ENCODE measurements at regions not wholly inside any gene's neighbourhood (a gene's known extent, or its start where the extent isn't known, plus 50 kb on each side); places are given as distances from the start of the nearest gene placed in this dataset.

DNA sequence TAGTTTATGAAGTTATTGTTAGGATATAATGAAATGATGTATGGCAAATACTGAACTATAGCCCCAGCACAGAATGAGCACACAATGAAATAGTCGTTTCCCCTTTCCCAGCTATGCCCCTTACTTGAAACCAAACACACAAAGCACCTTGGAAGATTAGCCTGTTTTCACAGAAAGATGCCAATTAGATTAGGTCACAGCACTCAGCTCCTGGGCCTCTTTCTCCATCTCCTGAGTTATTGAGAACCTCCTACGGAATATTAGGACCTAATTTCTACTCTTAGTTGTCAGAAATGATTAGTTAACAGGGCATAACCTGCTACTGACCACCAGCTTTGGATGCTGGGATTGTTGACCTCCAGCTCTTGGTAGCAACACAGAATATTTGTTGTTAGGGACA, 269.4 kb upstream of the ROPN1 start:
- no peak overlapping the region for H3K27ac ChIP-seq (ENCODE audit: low read depth, low read length)
- H3K27me3 ChIP-seq (ENCODE audit: control insufficient read depth, low read length): no peaks in the 10 kb centered on the region
- no peaks in the 10 kb centered on the region for H3K9me3 ChIP-seq (ENCODE audit: control insufficient read depth, insufficient read depth, low read length)
- no peaks in the 10 kb centered on the region for H3K9me2 ChIP-seq (replicated peaks; ENCODE audit: control insufficient read depth, low read length)
- no peaks in the 10 kb centered on the region for H3K79me2 ChIP-seq (ENCODE audit: control insufficient read depth, low read length)
- no peak overlapping the region for H3K4me3 ChIP-seq (ENCODE audit: low read length)
- H3K4me2 ChIP-seq (ENCODE audit: low read length): no peak overlapping the region
- no peak for TF ChIP-seq EZH2phosphoT487 (IDR thresholded peaks at IDR 0.05; ENCODE audit: borderline replicate concordance, low read length)
- TF ChIP-seq, protein P1, sequence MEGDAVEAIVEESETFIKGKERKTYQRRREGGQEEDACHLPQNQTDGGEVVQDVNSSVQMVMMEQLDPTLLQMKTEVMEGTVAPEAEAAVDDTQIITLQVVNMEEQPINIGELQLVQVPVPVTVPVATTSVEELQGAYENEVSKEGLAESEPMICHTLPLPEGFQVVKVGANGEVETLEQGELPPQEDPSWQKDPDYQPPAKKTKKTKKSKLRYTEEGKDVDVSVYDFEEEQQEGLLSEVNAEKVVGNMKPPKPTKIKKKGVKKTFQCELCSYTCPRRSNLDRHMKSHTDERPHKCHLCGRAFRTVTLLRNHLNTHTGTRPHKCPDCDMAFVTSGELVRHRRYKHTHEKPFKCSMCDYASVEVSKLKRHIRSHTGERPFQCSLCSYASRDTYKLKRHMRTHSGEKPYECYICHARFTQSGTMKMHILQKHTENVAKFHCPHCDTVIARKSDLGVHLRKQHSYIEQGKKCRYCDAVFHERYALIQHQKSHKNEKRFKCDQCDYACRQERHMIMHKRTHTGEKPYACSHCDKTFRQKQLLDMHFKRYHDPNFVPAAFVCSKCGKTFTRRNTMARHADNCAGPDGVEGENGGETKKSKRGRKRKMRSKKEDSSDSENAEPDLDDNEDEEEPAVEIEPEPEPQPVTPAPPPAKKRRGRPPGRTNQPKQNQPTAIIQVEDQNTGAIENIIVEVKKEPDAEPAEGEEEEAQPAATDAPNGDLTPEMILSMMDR (IDR thresholded peaks at IDR 0.05; ENCODE audit: low read depth, low read length, poor library complexity, severe bottlenecking): no peak
- H4K20me1 ChIP-seq (ENCODE audit: control insufficient read depth, insufficient read depth, low read depth, low read length): no peaks in the 10 kb centered on the region
- no peaks in the 10 kb centered on the region for H3F3A ChIP-seq (ENCODE audit: control insufficient read depth, insufficient read depth)
- H3K4me1 ChIP-seq (ENCODE audit: control insufficient read depth, low read length): no peaks in the 10 kb centered on the region
- no peaks in the 10 kb centered on the region for H3K36me3 ChIP-seq (ENCODE audit: control insufficient read depth, low read length)

DNA sequence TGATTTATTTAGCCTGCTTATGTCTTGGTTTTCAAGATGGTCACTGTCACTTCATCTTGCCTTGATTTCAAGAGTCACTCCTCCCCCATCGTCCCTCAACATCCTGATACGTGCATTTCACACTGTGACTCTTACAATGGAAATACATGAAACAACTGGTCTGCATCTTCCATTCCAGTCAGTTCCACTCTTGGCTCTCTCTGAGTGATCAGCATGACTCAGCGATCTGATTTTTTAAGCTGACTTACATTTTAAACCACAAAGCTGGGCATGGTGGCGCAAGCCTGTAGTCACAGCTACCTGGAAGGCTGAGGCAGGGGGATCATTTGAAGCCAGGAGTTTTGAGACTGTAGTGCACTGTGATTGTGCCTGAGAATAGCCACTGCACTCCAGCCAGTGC, 271.2 kb upstream of the ROPN1 start:
- H3K4me2 ChIP-seq (ENCODE audit: low read length): no peak overlapping the region
- no peak overlapping the region for H3K27ac ChIP-seq (ENCODE audit: low read depth, low read length)

DNA sequence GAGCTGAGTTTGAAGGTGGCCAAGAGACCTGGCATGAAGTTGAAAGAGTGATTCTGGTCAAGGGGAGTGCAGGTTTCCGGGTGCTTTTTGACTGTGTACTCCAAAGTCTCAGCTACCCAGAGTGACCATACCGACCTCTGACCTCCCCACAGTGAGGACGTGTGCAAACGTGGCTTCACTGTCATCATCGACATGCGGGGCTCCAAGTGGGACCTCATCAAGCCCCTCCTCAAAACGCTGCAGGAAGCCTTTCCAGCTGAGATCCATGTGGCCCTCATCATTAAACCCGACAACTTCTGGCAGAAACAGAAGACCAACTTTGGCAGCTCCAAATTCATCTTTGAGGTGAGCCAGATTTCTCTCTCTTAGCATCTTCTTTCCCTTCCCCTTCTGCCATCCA, 272.4 kb upstream of the ROPN1 start:
- Histone ChIP-seq H3K9me3 (ENCODE audit: control insufficient read depth, insufficient read depth, low read length) (no peaks in the 10 kb centered on the region), H3K79me2 (ENCODE audit: control insufficient read depth, low read length) (no peaks in the 10 kb centered on the region), H3F3A (ENCODE audit: control insufficient read depth, insufficient read depth) (no peaks in the 10 kb centered on the region), H3K9me2 (replicated peaks; ENCODE audit: control insufficient read depth, low read length) (no peaks in the 10 kb centered on the region), H3K4me3 (ENCODE audit: low read length) (no peak overlapping the region), H3K4me2 (ENCODE audit: low read length) (no peak overlapping the region), H3K4me1 (ENCODE audit: control insufficient read depth, low read length) (no peaks in the 10 kb centered on the region), H4K20me1 (ENCODE audit: control insufficient read depth, insufficient read depth, low read depth, low read length) (no peaks in the 10 kb centered on the region), H3K27me3 (ENCODE audit: control insufficient read depth, low read length) (no peaks in the 10 kb centered on the region), H3K36me3 (ENCODE audit: control insufficient read depth, low read length) (no peaks in the 10 kb centered on the region), H3K27ac (ENCODE audit: low read depth, low read length) (no peak overlapping the region)
- TF ChIP-seq EZH2phosphoT487 (IDR thresholded peaks at IDR 0.05; ENCODE audit: borderline replicate concordance, low read length): no peak
- TF ChIP-seq, protein P1 (IDR thresholded peaks at IDR 0.05; ENCODE audit: low read depth, low read length, poor library complexity, severe bottlenecking): no peak

More for the DNA sequence above, 271.2 kb upstream of the ROPN1 start:
- Histone ChIP-seq H3K9me2 (replicated peaks; ENCODE audit: control insufficient read depth, low read length) (no peaks in the 10 kb centered on the region), H3F3A (ENCODE audit: control insufficient read depth, insufficient read depth) (no peaks in the 10 kb centered on the region), H3K4me1 (ENCODE audit: control insufficient read depth, low read length) (no peaks in the 10 kb centered on the region), H3K9me3 (ENCODE audit: control insufficient read depth, insufficient read depth, low read length) (no peaks in the 10 kb centered on the region), H3K36me3 (ENCODE audit: control insufficient read depth, low read length) (no peaks in the 10 kb centered on the region), H3K27me3 (ENCODE audit: control insufficient read depth, low read length) (no peaks in the 10 kb centered on the region), H3K79me2 (ENCODE audit: control insufficient read depth, low read length) (no peaks in the 10 kb centered on the region), H3K4me3 (ENCODE audit: low read length) (no peak overlapping the region), H4K20me1 (ENCODE audit: control insufficient read depth, insufficient read depth, low read depth, low read length) (no peaks in the 10 kb centered on the region)
- TF ChIP-seq EZH2phosphoT487 (IDR thresholded peaks at IDR 0.05; ENCODE audit: borderline replicate concordance, low read length): no peak
- TF ChIP-seq, protein P1 (IDR thresholded peaks at IDR 0.05; ENCODE audit: low read depth, low read length, poor library complexity, severe bottlenecking): no peak

DNA sequence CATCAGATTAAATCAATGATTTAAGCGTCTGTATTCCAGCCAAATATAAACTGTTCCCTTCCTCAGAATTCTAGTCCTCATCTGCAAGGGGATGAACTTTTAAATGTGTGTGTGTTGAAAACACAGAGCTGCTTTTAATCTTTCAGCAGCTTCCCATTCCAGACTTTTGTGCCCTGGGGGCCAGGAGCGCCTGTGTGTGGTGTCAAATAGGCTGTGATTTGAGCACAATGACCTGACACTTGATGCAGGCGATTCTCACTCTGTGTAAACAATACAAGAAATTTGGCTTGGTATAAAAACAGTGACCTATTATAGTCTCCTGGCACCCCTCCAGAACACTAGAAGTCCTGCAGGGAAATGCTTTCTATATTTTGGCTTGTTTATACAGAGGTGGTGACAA, 274.6 kb upstream of the ROPN1 start:
- H3K4me3 ChIP-seq (ENCODE audit: low read length): no peak overlapping the region

More for the DNA sequence above, 274.6 kb upstream of the ROPN1 start:
- no peak overlapping the region for H3K4me2 ChIP-seq (ENCODE audit: low read length)
- no peaks in the 10 kb centered on the region for H3K36me3 ChIP-seq (ENCODE audit: control insufficient read depth, low read length)
- H3K27me3 ChIP-seq (ENCODE audit: control insufficient read depth, low read length): no peaks in the 10 kb centered on the region
- H3K79me2 ChIP-seq (ENCODE audit: control insufficient read depth, low read length): no peaks in the 10 kb centered on the region
- H3K9me3 ChIP-seq (ENCODE audit: control insufficient read depth, insufficient read depth, low read length): no peaks in the 10 kb centered on the region
- H3F3A ChIP-seq (ENCODE audit: control insufficient read depth, insufficient read depth): no peaks in the 10 kb centered on the region
- no peaks in the 10 kb centered on the region for H4K20me1 ChIP-seq (ENCODE audit: control insufficient read depth, insufficient read depth, low read depth, low read length)
- no peak overlapping the region for H3K27ac ChIP-seq (ENCODE audit: low read depth, low read length)
- no peaks in the 10 kb centered on the region for H3K4me1 ChIP-seq (ENCODE audit: control insufficient read depth, low read length)
- H3K9me2 ChIP-seq (replicated peaks; ENCODE audit: control insufficient read depth, low read length): no peaks in the 10 kb centered on the region
- TF ChIP-seq, protein P1 (IDR thresholded peaks at IDR 0.05; ENCODE audit: low read depth, low read length, poor library complexity, severe bottlenecking): no peak
- no peak for TF ChIP-seq EZH2phosphoT487 (IDR thresholded peaks at IDR 0.05; ENCODE audit: borderline replicate concordance, low read length)

Data from DOHH2 (cell line).